ENCODE measurements at regions not wholly inside any gene's neighbourhood (a gene's known extent, or its start where the extent isn't known, plus 50 kb on each side); places are given as distances from the start of the nearest gene placed in this dataset.

- no peak for TF ChIP-seq CTCF (tag by site-specific recombination; IDR thresholded peaks at IDR 0.05)
- no peak for TF ChIP-seq ZNF138 (tag by site-specific recombination; IDR thresholded peaks at IDR 0.05; ENCODE audit: borderline replicate concordance)
- no peak for TF ChIP-seq ZNF549 (tag by site-specific recombination; IDR thresholded peaks at IDR 0.05)
- TF ChIP-seq ZNF530 (tag by site-specific recombination; IDR thresholded peaks at IDR 0.05; ENCODE audit: low read depth) = no peak
These were observed 164.7 kb downstream of the KCNRG start for GRCh38 chr13:50179977-50180376.

Data from HEK293 (cell line).